ENCODE measurements at regions not wholly inside any gene's neighbourhood (a gene's known extent, or its start where the extent isn't known, plus 50 kb on each side); places are given as distances from the start of the nearest gene placed in this dataset.

DNA sequence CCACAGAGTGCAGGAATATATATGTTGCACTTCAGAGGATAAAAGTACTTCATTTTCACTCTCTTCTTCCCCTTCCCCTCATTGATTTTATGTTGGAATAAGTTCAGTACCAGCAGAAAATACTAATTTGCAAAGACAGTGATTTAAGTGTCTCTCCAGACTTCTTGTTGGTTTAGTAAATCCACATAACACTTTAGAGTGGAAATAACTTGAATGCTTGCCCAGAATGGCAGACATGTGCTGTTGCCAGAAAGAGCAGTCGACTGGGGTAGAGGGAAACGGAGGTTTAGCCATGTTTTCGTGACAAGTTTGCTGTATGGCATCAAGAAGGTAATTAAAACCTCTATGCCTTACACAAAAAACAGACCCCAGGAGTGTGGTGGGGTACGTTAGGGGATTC is 246.0 kb upstream of the CXCR4 start:
- TF ChIP-seq EED (IDR thresholded peaks at IDR 0.05; ENCODE audit: low read depth) (no peak), POLR2AphosphoS5 (IDR thresholded peaks at IDR 0.05; ENCODE audit: low read length) (no peak), GATAD2B (conservative IDR thresholded peaks at IDR 0.05; ENCODE audit: low read depth) (no peak), SIN3A (IDR thresholded peaks at IDR 0.05; ENCODE audit: low read depth, low read length) (no peak), STAT1 (conservative IDR thresholded peaks at IDR 0.05) (no peak), GABPA (IDR thresholded peaks at IDR 0.05; ENCODE audit: low read depth) (no peak), CTCF (IDR thresholded peaks at IDR 0.05 in 2 of 3, conservative IDR thresholded peaks at IDR 0.05 in 1 of 3; ENCODE audit: control insufficient read depth in 2 of 3, extremely low read depth in 1 of 3, insufficient read depth in 1 of 3, low read depth in 3 of 3, low read length in 3 of 3) (no peak), ETV6 (conservative IDR thresholded peaks at IDR 0.05 in 1 of 2, IDR thresholded peaks at IDR 0.05 in 1 of 2; ENCODE audit: borderline replicate concordance in 1 of 2, low read depth in 1 of 2) (no peak), ZZZ3 (IDR thresholded peaks at IDR 0.05; ENCODE audit: control insufficient read depth, insufficient read length, low read depth) (no peak), ZNF622 (IDR thresholded peaks at IDR 0.05) (no peak), BHLHE40 (IDR thresholded peaks at IDR 0.05; ENCODE audit: borderline replicate concordance in 1 of 2, low read depth in 2 of 2, low read length in 1 of 2) (no peak), EZH2 (IDR thresholded peaks at IDR 0.05; ENCODE audit: borderline replicate concordance, control insufficient read depth, low read depth, low read length) (no peak)

All from GM12878 (cell line).